ENCODE measurements at regions not wholly inside any gene's neighbourhood (a gene's known extent, or its start where the extent isn't known, plus 50 kb on each side); places are given as distances from the start of the nearest gene placed in this dataset.

DNA sequence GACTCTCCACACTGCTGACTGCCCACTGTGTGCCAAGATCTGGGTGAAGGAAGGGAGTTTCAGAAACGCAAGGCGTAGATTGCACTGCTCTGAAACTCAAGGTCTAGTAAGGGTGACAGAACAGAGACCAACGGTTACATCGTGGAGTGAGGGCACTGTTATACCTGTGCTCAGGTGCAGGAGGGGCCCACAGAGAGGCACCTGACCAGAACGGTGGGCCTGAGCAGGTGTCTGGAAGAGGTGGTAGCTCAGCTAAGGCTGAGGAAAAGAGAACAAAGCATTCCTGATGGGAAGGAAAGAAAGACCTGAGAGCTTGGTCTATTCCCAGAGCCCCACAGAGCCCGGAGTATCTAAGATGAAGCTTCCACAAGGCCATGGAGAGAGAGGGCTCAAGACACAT, 267.2 kb downstream of the MED10 start (continued):
- TF ChIP-seq GABPA (IDR thresholded peaks at IDR 0.05; ENCODE audit: borderline replicate concordance, insufficient read depth, low read length) (no peak), FOSL1 (IDR thresholded peaks at IDR 0.05; ENCODE audit: insufficient read depth, low read depth, low read length) (no peak), BACH1 (IDR thresholded peaks at IDR 0.05; ENCODE audit: low read length) (no peak), SP1 (IDR thresholded peaks at IDR 0.05; ENCODE audit: low read depth, low read length) (no peak), MAFK (IDR thresholded peaks at IDR 0.05; ENCODE audit: low read depth, low read length) (no peak)

Measured in H1 (cell line).